ENCODE measurements at regions not wholly inside any gene's neighbourhood (a gene's known extent, or its start where the extent isn't known, plus 50 kb on each side); places are given as distances from the start of the nearest gene placed in this dataset.

DNA sequence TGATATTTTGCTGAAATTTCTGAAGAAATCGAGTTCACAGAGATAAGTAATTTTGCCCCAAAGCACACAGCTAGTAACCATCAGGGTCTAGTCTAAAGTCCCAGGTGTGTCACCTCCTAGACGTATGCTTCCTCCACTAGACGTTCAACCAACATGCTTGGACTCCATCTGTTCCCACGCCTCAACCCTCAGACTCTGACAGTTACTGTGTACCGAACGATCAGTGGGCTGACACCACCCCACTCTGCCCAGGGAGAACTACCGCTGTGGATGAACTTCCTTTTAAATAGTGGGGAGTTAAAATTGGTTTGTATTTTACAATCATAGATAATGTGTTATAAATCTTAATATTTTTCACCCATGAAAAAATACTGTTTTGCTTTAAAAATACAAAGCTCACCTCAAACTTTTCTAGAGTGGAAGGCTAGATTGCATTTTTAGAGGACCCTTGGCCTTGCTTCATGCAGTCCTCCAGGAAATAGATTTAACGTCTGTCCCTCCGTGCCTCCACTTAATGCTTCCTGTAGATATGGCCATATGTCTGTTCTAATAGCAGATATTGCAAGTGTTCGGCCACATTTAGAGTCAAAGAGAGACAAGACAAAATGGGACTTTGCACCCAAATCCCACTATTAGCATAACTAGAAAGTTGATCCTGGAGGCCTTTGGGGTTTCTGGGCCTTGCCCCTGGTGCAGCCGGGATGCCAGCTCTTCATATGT lies 91.4 kb upstream of the ZPBP start:
- H3K9me3 ChIP-seq = no peaks in the 10 kb centered on the region
- TF ChIP-seq, protein P1, sequence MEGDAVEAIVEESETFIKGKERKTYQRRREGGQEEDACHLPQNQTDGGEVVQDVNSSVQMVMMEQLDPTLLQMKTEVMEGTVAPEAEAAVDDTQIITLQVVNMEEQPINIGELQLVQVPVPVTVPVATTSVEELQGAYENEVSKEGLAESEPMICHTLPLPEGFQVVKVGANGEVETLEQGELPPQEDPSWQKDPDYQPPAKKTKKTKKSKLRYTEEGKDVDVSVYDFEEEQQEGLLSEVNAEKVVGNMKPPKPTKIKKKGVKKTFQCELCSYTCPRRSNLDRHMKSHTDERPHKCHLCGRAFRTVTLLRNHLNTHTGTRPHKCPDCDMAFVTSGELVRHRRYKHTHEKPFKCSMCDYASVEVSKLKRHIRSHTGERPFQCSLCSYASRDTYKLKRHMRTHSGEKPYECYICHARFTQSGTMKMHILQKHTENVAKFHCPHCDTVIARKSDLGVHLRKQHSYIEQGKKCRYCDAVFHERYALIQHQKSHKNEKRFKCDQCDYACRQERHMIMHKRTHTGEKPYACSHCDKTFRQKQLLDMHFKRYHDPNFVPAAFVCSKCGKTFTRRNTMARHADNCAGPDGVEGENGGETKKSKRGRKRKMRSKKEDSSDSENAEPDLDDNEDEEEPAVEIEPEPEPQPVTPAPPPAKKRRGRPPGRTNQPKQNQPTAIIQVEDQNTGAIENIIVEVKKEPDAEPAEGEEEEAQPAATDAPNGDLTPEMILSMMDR (IDR thresholded peaks at IDR 0.05) = no peak
- no peak overlapping the region for H3K4me3 ChIP-seq
- intact Hi-C loops (cut with DNase I) = no loop called here
- H3K27me3 ChIP-seq (ENCODE audit: insufficient read depth in 3 of 3, low read length in 2 of 3) = no peaks in the 10 kb centered on the region
- H3K36me3 ChIP-seq (ENCODE audit: insufficient read depth in 1 of 2, low read depth in 1 of 2) = no peaks in the 10 kb centered on the region
- no peaks in the 10 kb centered on the region for H3K4me1 ChIP-seq
- ATAC-seq (no peak), DNase-seq (no peak)
- H3K27ac ChIP-seq = no peak overlapping the region
- 69 to 71% (median 69%) methylated on average over 11 of the region's 11 CpGs for WGBS, 3 donors

DNA sequence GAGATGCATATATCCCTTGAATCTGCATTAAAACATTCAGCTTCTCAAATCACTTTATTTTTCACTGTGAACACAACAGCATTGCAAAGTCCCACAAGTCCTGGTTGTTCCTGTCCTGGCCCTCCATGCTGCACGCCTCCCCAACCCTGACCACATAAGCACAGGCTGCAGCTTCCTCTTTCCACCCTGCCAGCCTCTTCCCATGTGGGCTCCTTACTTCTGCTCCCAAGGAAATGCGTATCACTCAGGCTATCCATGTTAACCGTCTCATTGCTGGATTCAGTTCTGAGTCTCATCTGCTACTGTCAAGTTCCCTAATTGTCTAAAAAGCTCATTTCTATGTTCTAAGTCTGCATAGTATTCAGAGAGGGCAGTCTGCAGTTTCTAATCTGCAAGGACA lies 89.7 kb upstream of the ZPBP start:
- ATAC-seq = no peak
- 34 to 45% (median 37%) methylated on average over 3 of the region's 3 CpGs for WGBS, 3 donors
- DNase-seq = no peak
- Histone ChIP-seq H3K36me3 (ENCODE audit: insufficient read depth in 1 of 2, low read depth in 1 of 2) (no peaks in the 10 kb centered on the region), H3K4me3 (no peak overlapping the region), H3K9me3 (no peaks in the 10 kb centered on the region), H3K4me1 (no peaks in the 10 kb centered on the region), H3K27ac (no peak overlapping the region), H3K27me3 (ENCODE audit: insufficient read depth in 3 of 3, low read length in 2 of 3) (no peaks in the 10 kb centered on the region)
- intact Hi-C loops (cut with DNase I) = no loop called here
- TF ChIP-seq, protein P1 (IDR thresholded peaks at IDR 0.05) = no peak

DNA sequence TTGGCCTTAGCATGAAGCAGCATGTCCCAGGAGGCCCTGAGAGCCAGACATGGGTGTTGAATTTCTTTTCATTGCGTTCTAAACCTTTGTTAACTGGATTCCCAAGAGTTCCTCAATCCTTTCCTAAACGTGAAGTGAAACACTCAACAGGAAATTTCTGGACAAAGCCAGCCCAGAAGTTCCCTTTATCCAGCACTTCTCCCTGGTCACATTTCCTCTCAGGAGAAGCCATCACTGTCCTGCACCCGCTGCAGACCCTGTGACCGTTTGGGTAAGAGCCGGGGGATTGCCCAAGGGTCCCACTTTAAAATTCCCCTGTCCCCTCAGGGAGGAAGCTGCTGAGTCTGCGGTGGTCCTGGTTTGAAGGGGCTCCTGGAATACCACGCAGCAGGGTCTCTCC lies 88.0 kb upstream of the ZPBP start:
- no peak for ATAC-seq
- TF ChIP-seq, protein P1 (IDR thresholded peaks at IDR 0.05) = no peak
- no peaks in the 10 kb centered on the region for H3K36me3 ChIP-seq (ENCODE audit: insufficient read depth in 1 of 2, low read depth in 1 of 2)
- H3K4me3 ChIP-seq = no peak overlapping the region
- no peaks in the 10 kb centered on the region for H3K27me3 ChIP-seq (ENCODE audit: insufficient read depth in 3 of 3, low read length in 2 of 3)
- intact Hi-C loops (cut with DNase I) = no loop called here
- no peaks in the 10 kb centered on the region for H3K4me1 ChIP-seq
- no peak overlapping the region for H3K27ac ChIP-seq
- 43 to 53% (median 48%) methylated on average over 7 of the region's 7 CpGs for WGBS, 3 donors
- DNase-seq = no peak
- H3K9me3 ChIP-seq = no peaks in the 10 kb centered on the region

DNA sequence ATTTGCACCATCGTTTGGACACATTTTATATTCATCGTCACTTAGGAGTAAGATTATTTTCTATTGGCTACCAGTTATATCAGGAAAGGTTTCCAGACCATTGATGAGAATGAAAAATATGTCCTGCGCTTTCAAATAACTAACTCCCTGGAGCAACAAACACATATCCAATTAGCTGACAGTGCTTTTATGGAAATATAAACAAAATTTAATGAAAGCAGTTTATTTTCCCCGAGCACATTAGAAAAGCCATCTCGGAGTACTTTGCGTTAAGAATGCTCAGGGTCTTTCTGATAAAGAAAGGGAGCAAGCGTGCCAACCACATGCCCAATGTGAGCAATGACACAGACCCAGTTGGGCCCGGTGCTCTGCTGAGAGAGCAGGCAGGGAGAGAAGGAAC lies 85.1 kb upstream of the ZPBP start:
- Histone ChIP-seq H3K9me3 (no peaks in the 10 kb centered on the region), H3K4me1 (no peaks in the 10 kb centered on the region), H3K27ac (no peak overlapping the region), H3K36me3 (ENCODE audit: insufficient read depth in 1 of 2, low read depth in 1 of 2) (no peaks in the 10 kb centered on the region), H3K27me3 (ENCODE audit: insufficient read depth in 3 of 3, low read length in 2 of 3) (no peaks in the 10 kb centered on the region), H3K4me3 (no peak overlapping the region)
- WGBS, 3 donors = 89 to 91% (median 91%) methylated on average over 8 of the region's 8 CpGs
- no peak for DNase-seq
- ATAC-seq = no peak
- intact Hi-C loops (cut with DNase I) = no loop called here
- TF ChIP-seq, protein P1 (IDR thresholded peaks at IDR 0.05) = no peak

DNA sequence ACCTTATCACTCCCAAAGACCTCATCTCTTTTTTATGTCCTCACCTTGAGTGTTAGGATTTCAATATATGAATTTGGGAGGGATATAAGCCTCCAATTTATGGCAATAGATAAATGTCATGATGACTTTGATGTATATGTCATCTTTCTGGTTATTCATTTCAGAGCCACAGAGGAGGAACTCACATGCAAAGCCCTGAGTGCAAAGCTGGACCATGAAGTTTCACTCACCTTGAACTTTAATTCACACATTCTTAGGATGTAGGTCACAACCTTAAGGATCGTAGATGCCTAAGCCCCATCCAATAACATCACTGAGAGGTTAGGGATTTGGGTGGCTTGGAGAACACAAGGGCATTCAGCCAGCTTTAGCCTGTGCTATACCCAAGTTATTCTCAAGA lies 81.9 kb upstream of the ZPBP start:
- H3K36me3 ChIP-seq (ENCODE audit: insufficient read depth in 1 of 2, low read depth in 1 of 2) = no peaks in the 10 kb centered on the region
- no peaks in the 10 kb centered on the region for H3K9me3 ChIP-seq
- H3K27me3 ChIP-seq (ENCODE audit: insufficient read depth in 3 of 3, low read length in 2 of 3) = no peaks in the 10 kb centered on the region
- no peak overlapping the region for H3K27ac ChIP-seq
- H3K4me1 ChIP-seq = no peaks in the 10 kb centered on the region
- 70 to 96% (median 88%) methylated on average over 1 of the region's 1 CpG for WGBS, 3 donors
- H3K4me3 ChIP-seq = no peak overlapping the region
- intact Hi-C loops (cut with DNase I) = no loop called here
- TF ChIP-seq, protein P1 (IDR thresholded peaks at IDR 0.05) = no peak
- ATAC-seq (no peak), DNase-seq (no peak)
